ENCODE measurements at regions not wholly inside any gene's neighbourhood (a gene's known extent, or its start where the extent isn't known, plus 50 kb on each side); places are given as distances from the start of the nearest gene placed in this dataset.

DNA sequence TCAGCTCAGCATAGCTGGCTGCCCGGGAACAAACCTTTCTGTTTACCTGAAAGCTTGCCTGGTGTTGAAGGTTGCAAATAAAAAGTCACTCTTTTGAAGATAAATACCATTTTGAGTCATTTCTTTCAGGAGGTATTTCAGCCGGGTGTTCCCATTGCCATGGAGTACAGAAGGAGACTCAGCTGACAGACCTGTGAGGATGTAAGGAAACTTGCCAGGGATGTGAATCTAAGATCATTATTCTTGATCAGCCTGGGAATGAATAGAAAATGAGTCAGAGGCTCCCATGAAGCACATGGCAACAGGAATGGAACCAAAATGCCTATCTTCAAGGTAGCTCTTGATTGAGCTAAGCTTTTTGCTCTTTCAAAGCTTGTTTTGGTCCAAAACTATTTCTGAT is 231.2 kb downstream of the CYRIA start:
- ChIA-PET POLR2A (no interaction called here), CTCF (interaction anchor here (0.9 to 2.6 kb wide), 2 partner anchors 30 to 33 kb away, joined by 3 to 7 read pairs; no protein-coding TSS in a partner anchor)
- TF ChIP-seq MXI1 (IDR thresholded peaks at IDR 0.05; ENCODE audit: low read depth, low read length), result no peak
- no peak for TF ChIP-seq TAF1 (IDR thresholded peaks at IDR 0.05; ENCODE audit: borderline replicate concordance, low read depth, low read length)
- TF ChIP-seq ZBTB33 (IDR thresholded peaks at IDR 0.05; ENCODE audit: borderline replicate concordance, low read depth), result no peak
- no peak for TF ChIP-seq RFX5 (IDR thresholded peaks at IDR 0.05; ENCODE audit: low read length)
- TF ChIP-seq GATA2 (CRISPR knock-in tag; IDR thresholded peaks at IDR 0.05), result no peak
- TF ChIP-seq GABPA (IDR thresholded peaks at IDR 0.05; ENCODE audit: low read depth), result no peak
- TF ChIP-seq FOXM1 (IDR thresholded peaks at IDR 0.05; ENCODE audit: low read depth), result no peak
- TF ChIP-seq FOSL2 (IDR thresholded peaks at IDR 0.05; ENCODE audit: borderline replicate concordance, low read depth), result no peak
- no peak for TF ChIP-seq REST (IDR thresholded peaks at IDR 0.05; ENCODE audit: low read depth, low read length)
- TF ChIP-seq YY1 (IDR thresholded peaks at IDR 0.05; ENCODE audit: low read depth), result no peak
- TF ChIP-seq TCF12 (IDR thresholded peaks at IDR 0.05), result no peak
- TF ChIP-seq SMC3 (IDR thresholded peaks at IDR 0.05; ENCODE audit: low read depth, low read length), result no peak
- TF ChIP-seq MEF2A (IDR thresholded peaks at IDR 0.05; ENCODE audit: borderline replicate concordance, low read depth), result no peak
- TF ChIP-seq USF2 (IDR thresholded peaks at IDR 0.05; ENCODE audit: borderline replicate concordance, low read depth, low read length), result no peak
- TF ChIP-seq, protein P1, sequence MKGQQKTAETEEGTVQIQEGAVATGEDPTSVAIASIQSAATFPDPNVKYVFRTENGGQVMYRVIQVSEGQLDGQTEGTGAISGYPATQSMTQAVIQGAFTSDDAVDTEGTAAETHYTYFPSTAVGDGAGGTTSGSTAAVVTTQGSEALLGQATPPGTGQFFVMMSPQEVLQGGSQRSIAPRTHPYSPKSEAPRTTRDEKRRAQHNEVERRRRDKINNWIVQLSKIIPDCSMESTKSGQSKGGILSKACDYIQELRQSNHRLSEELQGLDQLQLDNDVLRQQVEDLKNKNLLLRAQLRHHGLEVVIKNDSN (IDR thresholded peaks at IDR 0.05; ENCODE audit: borderline replicate concordance, low read depth), result no peak

More for the DNA sequence above, 231.2 kb downstream of the CYRIA start:
- Histone ChIP-seq H4K20me1 (ENCODE audit: insufficient read depth) (no peaks in the 10 kb centered on the region), H3K27me3 (ENCODE audit: insufficient read depth) (no peaks in the 10 kb centered on the region), H2AFZ (ENCODE audit: low read depth) (no peak overlapping the region), H3K4me2 (no peak overlapping the region), H3K9me2 (no peaks in the 10 kb centered on the region), H3K79me2 (ENCODE audit: insufficient read depth) (no peaks in the 10 kb centered on the region), H3K27ac (ENCODE audit: low read depth in 2 of 2, low read length in 1 of 2) (no peak overlapping the region), H3K9me3 (no peaks in the 10 kb centered on the region; the same call in 1 of the 2 replicates), H3K36me3 (replicated peaks in 1 of 2; ENCODE audit: control insufficient read depth in 1 of 2, insufficient read depth in 2 of 2, low read length in 1 of 2) (no peaks in the 10 kb centered on the region), H3F3A (replicated peaks; ENCODE audit: insufficient read depth) (no peaks in the 10 kb centered on the region), H3K9ac (no peak overlapping the region), H3K4me3 (ENCODE audit: low read depth in 2 of 2, low read length in 1 of 2) (no peak overlapping the region), H3K4me1 (ENCODE audit: control insufficient read depth in 1 of 2, insufficient read depth in 2 of 2, low read depth in 1 of 2, low read length in 1 of 2) (no peaks in the 10 kb centered on the region; a peak in 1 of 4 replicates)
- 21% methylated on average over 2 of the region's 2 CpGs for WGBS (ENCODE audit: low lambda C conversion rate)
- no peak for DNase-seq
